ENCODE measurements at regions not wholly inside any gene's neighbourhood (a gene's known extent, or its start where the extent isn't known, plus 50 kb on each side); places are given as distances from the start of the nearest gene placed in this dataset.
"Not testable (repeated sequence)": the region's sequence is repeated elsewhere in the genome, so short reads cannot be mapped to it uniquely, and the experiment has no call there.

DNA sequence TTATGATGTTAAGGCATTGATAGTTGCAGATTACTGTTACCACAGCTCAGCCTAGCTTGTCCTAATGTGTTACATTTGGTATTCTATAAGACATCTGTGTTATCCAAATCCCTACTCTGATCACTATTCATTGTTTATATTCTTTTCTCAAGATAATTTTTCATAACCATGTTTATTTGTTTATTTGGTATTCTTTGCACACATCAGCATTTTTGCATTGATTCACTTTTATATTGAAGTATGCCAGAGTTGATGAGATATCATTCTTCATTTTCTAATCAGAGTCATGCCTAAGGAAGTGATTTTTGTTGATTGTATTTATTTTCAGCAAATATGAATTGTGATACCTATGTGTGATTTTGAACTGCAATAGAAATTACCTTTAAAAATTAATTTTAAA lies 61.2 kb upstream of the PDHA2 start:
- ATAC-seq, result no peak
- CTCF ChIA-PET, result no interaction called here
- POLR2A ChIA-PET, result no interaction called here
- no peak for TF ChIP-seq SP1 (IDR thresholded peaks at IDR 0.05; ENCODE audit: low read depth, low read length)
- TF ChIP-seq NFIC (IDR thresholded peaks at IDR 0.05; ENCODE audit: low read depth, low read length), result no peak
- TF ChIP-seq NR2F1 (conservative IDR thresholded peaks at IDR 0.05), result no peak
- TF ChIP-seq, protein P1, sequence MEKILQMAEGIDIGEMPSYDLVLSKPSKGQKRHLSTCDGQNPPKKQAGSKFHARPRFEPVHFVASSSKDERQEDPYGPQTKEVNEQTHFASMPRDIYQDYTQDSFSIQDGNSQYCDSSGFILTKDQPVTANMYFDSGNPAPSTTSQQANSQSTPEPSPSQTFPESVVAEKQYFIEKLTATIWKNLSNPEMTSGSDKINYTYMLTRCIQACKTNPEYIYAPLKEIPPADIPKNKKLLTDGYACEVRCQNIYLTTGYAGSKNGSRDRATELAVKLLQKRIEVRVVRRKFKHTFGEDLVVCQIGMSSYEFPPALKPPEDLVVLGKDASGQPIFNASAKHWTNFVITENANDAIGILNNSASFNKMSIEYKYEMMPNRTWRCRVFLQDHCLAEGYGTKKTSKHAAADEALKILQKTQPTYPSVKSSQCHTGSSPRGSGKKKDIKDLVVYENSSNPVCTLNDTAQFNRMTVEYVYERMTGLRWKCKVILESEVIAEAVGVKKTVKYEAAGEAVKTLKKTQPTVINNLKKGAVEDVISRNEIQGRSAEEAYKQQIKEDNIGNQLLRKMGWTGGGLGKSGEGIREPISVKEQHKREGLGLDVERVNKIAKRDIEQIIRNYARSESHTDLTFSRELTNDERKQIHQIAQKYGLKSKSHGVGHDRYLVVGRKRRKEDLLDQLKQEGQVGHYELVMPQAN (conservative IDR thresholded peaks at IDR 0.05), result no peak
- TF ChIP-seq, protein P2, sequence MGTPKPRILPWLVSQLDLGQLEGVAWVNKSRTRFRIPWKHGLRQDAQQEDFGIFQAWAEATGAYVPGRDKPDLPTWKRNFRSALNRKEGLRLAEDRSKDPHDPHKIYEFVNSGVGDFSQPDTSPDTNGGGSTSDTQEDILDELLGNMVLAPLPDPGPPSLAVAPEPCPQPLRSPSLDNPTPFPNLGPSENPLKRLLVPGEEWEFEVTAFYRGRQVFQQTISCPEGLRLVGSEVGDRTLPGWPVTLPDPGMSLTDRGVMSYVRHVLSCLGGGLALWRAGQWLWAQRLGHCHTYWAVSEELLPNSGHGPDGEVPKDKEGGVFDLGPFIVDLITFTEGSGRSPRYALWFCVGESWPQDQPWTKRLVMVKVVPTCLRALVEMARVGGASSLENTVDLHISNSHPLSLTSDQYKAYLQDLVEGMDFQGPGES (IDR thresholded peaks at IDR 0.05), result no peak
- no peak for TF ChIP-seq POU2F2 (IDR thresholded peaks at IDR 0.05; ENCODE audit: borderline replicate concordance, low read depth, low read length)
- no peak for TF ChIP-seq LARP7 (IDR thresholded peaks at IDR 0.05)
- TF ChIP-seq, protein P3, sequence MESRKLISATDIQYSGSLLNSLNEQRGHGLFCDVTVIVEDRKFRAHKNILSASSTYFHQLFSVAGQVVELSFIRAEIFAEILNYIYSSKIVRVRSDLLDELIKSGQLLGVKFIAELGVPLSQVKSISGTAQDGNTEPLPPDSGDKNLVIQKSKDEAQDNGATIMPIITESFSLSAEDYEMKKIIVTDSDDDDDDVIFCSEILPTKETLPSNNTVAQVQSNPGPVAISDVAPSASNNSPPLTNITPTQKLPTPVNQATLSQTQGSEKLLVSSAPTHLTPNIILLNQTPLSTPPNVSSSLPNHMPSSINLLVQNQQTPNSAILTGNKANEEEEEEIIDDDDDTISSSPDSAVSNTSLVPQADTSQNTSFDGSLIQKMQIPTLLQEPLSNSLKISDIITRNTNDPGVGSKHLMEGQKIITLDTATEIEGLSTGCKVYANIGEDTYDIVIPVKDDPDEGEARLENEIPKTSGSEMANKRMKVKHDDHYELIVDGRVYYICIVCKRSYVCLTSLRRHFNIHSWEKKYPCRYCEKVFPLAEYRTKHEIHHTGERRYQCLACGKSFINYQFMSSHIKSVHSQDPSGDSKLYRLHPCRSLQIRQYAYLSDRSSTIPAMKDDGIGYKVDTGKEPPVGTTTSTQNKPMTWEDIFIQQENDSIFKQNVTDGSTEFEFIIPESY (IDR thresholded peaks at IDR 0.05), result no peak
- TF ChIP-seq CREB1 (IDR thresholded peaks at IDR 0.05; ENCODE audit: low read depth), result no peak
- no peak for TF ChIP-seq STAT3 (IDR thresholded peaks at IDR 0.05; ENCODE audit: low read depth, low read length)
- no peak for TF ChIP-seq POLR2AphosphoS2 (IDR thresholded peaks at IDR 0.05; ENCODE audit: low read depth, low read length)
- TF ChIP-seq TARDBP (IDR thresholded peaks at IDR 0.05; ENCODE audit: borderline replicate concordance), result no peak
- no peak for TF ChIP-seq SREBF1 (IDR thresholded peaks at IDR 0.05; ENCODE audit: low read length)
- TF ChIP-seq ZBED1 (IDR thresholded peaks at IDR 0.05; ENCODE audit: borderline replicate concordance), result no peak
- Histone ChIP-seq H3K27me3 (replicated peaks in 1 of 2; ENCODE audit: control insufficient read depth in 2 of 2, insufficient read depth in 2 of 2, low read length in 1 of 2) (no peaks in the 10 kb centered on the region), H3K4me2 (ENCODE audit: control insufficient read depth, insufficient read depth) (no peak overlapping the region), H3K9ac (ENCODE audit: control insufficient read depth, insufficient read depth, low read length) (no peak overlapping the region), H3K79me2 (ENCODE audit: control insufficient read depth, insufficient read depth, low read length) (no peaks in the 10 kb centered on the region), H3K27ac (ENCODE audit: control insufficient read depth, insufficient read depth) (no peak overlapping the region), H2AFZ (ENCODE audit: control insufficient read depth, low read depth, low read length) (no peak overlapping the region), H3K4me1 (ENCODE audit: control insufficient read depth, insufficient read depth, low read length) (no peaks in the 10 kb centered on the region), H4K20me1 (ENCODE audit: control insufficient read depth, insufficient read depth) (no peaks in the 10 kb centered on the region), H3K4me3 (no peak overlapping the region), H3K36me3 (ENCODE audit: control insufficient read depth in 2 of 2, insufficient read depth in 2 of 2, low read length in 1 of 2) (no peaks in the 10 kb centered on the region), H3K9me3 (replicated peaks; ENCODE audit: control insufficient read depth, insufficient read depth, low read length) (no peaks in the 10 kb centered on the region)
- in situ Hi-C loops (cut with MboI) (no loop called here), intact Hi-C loops (cut with micrococcal nuclease; ENCODE audit: unreplicated experiment) (no loop called here)
- DNase-seq (ENCODE audit: low read depth, low spot score), result no peak
- RAD21 ChIA-PET (ENCODE audit: unreplicated experiment), result no interaction called here
- no TSS peak for BruUV-seq (replicated peaks)
- no peak for FAIRE-seq
- SMC1A ChIA-PET (ENCODE audit: uncharacterized antibody, unreplicated experiment), result no interaction called here

DNA sequence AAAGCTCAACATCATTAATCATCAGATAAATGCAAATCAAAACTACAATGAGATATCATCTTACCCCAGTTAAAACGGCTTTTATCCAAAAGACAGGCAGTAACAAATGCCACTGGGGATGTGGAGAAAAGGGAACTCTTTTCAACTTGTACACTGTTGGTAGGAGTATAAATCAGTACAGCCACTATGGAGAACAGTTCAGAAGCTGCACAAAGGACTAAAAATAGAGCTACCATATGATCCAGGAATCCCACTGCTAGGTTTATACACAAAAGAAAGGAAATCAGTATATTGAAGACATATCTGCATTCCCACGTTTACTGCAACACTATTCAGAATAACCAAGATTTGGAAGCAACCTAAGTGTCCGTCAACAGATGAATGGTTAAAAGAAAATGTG lies 69.3 kb upstream of the PDHA2 start:
- DNase-seq (ENCODE audit: low read depth, low spot score); H3K4me1 ChIP-seq (ENCODE audit: control insufficient read depth, insufficient read depth, low read length); H3K36me3 ChIP-seq (ENCODE audit: control insufficient read depth in 2 of 2, insufficient read depth in 2 of 2, low read length in 1 of 2); intact Hi-C loops (cut with micrococcal nuclease; ENCODE audit: unreplicated experiment); ATAC-seq; H3K27me3 ChIP-seq (replicated peaks in 1 of 2; ENCODE audit: control insufficient read depth in 2 of 2, insufficient read depth in 2 of 2, low read length in 1 of 2); CTCF ChIA-PET; H3K4me3 ChIP-seq; SMC1A ChIA-PET (ENCODE audit: uncharacterized antibody, unreplicated experiment); H3K4me2 ChIP-seq (ENCODE audit: control insufficient read depth, insufficient read depth); BruUV-seq (replicated peaks); H3K9me3 ChIP-seq (replicated peaks; ENCODE audit: control insufficient read depth, insufficient read depth, low read length); FAIRE-seq; RAD21 ChIA-PET (ENCODE audit: unreplicated experiment); in situ Hi-C loops (cut with MboI); H2AFZ ChIP-seq (ENCODE audit: control insufficient read depth, low read depth, low read length); H4K20me1 ChIP-seq (ENCODE audit: control insufficient read depth, insufficient read depth); POLR2A ChIA-PET; H3K27ac ChIP-seq (ENCODE audit: control insufficient read depth, insufficient read depth); H3K79me2 ChIP-seq (ENCODE audit: control insufficient read depth, insufficient read depth, low read length); H3K9ac ChIP-seq (ENCODE audit: control insufficient read depth, insufficient read depth, low read length): not testable (repeated sequence)
- 2% methylated on average over 3 of the region's 3 CpGs for WGBS (ENCODE audit: insufficient coverage, insufficient replicate concordance, low lambda C conversion rate, missing lambda C conversion rate)

All from GM12878 (cell line).